BE2C (cell line): ENCODE measurements at regions not wholly inside any gene's neighbourhood (a gene's known extent, or its start where the extent isn't known, plus 50 kb on each side); places are given as distances from the start of the nearest gene placed in this dataset.

Experiments
- DNase-seq: peaks from one replicate; pipeline ENCODE4 v3.0.0-alpha.2; 2020
- H3K27me3 ChIP-seq: fragments of 250-450 bp; sonication (Bioruptor Pico); 2 replicates; pipeline ENCODE4 v1.5.1; 2020; ENCODE audit warnings: mild to moderate bottlenecking
- H3K36me3 ChIP-seq: fragments of 250-450 bp; sonication (Bioruptor Pico); 2 replicates; pipeline ENCODE4 v1.5.1; 2020; ENCODE audit warnings: mild to moderate bottlenecking
- H3K4me1 ChIP-seq: fragments of 250-450 bp; sonication (Bioruptor Pico); 2 replicates; pipeline ENCODE4 v1.5.1; 2020
- H3K4me3 ChIP-seq: 2 replicates; pipeline ENCODE4 v1.5.1; 2011; ENCODE audit warnings: low read depth, low read length
- H3K9me3 ChIP-seq: fragments of 250-450 bp; sonication (Bioruptor Pico); 2 replicates; pipeline ENCODE4 v1.5.1; 2020
- CTCF ChIP-seq: IDR thresholded peaks from 2 replicates; pipeline ENCODE4 v1.5.1; 2012; ENCODE audit warnings: mild to moderate bottlenecking, low read depth, low read length

GRCh38 chr17:70357190-70357589 lies 187.9 kb downstream of the KCNJ2 start:
- no peak for DNase-seq
- Histone ChIP-seq H3K9me3 (no peaks in the 10 kb centered on the region), H3K36me3 (no peaks in the 10 kb centered on the region), H3K4me3 (no peak overlapping the region), H3K27me3 (no peaks in the 10 kb centered on the region), H3K4me1 (peaks cover 13% of the 10 kb centered on the region)
- TF ChIP-seq CTCF: no peak

GRCh38 chr17:70365091-70365583 lies 195.8 kb downstream of the KCNJ2 start:
- DNase-seq: no peak
- Histone ChIP-seq H3K4me1 (no peaks in the 10 kb centered on the region), H3K36me3 (no peaks in the 10 kb centered on the region), H3K9me3 (no peaks in the 10 kb centered on the region), H3K27me3 (no peaks in the 10 kb centered on the region), H3K4me3 (no peak overlapping the region)
- no peak for TF ChIP-seq CTCF

GRCh38 chr17:70366386-70366785 lies 197.1 kb downstream of the KCNJ2 start:
- no peak for DNase-seq
- no peak for TF ChIP-seq CTCF
- no peaks in the 10 kb centered on the region for H3K4me1 ChIP-seq
- no peaks in the 10 kb centered on the region for H3K36me3 ChIP-seq
- no peaks in the 10 kb centered on the region for H3K9me3 ChIP-seq
- no peak overlapping the region for H3K4me3 ChIP-seq
- no peaks in the 10 kb centered on the region for H3K27me3 ChIP-seq

GRCh38 chr17:70368011-70368410 lies 198.7 kb downstream of the KCNJ2 start:
- H3K36me3 ChIP-seq: no peaks in the 10 kb centered on the region
- no peak overlapping the region for H3K4me3 ChIP-seq
- no peaks in the 10 kb centered on the region for H3K4me1 ChIP-seq
- no peak for DNase-seq
- no peaks in the 10 kb centered on the region for H3K9me3 ChIP-seq
- no peak for TF ChIP-seq CTCF
- H3K27me3 ChIP-seq: no peaks in the 10 kb centered on the region

GRCh38 chr17:70369391-70369790 lies 200.1 kb downstream of the KCNJ2 start:
- H3K4me1 ChIP-seq: no peaks in the 10 kb centered on the region
- no peak for TF ChIP-seq CTCF
- H3K9me3 ChIP-seq: no peaks in the 10 kb centered on the region
- H3K36me3 ChIP-seq: no peaks in the 10 kb centered on the region
- DNase-seq: no peak
- no peaks in the 10 kb centered on the region for H3K27me3 ChIP-seq
- H3K4me3 ChIP-seq: no peak overlapping the region

- no peak overlapping the region for H3K4me3 ChIP-seq
- DNase-seq: no peak
- H3K9me3 ChIP-seq: no peaks in the 10 kb centered on the region
- no peak for TF ChIP-seq CTCF
- no peaks in the 10 kb centered on the region; the same call in 1 of the 2 replicates for H3K4me1 ChIP-seq
- no peaks in the 10 kb centered on the region for H3K36me3 ChIP-seq
- H3K27me3 ChIP-seq: no peaks in the 10 kb centered on the region
Measured at GRCh38 chr17:70370816-70371215, 201.5 kb downstream of the KCNJ2 start.
